C4-2B (cell line): ENCODE measurements at regions not wholly inside any gene's neighbourhood (a gene's known extent, or its start where the extent isn't known, plus 50 kb on each side); places are given as distances from the start of the nearest gene placed in this dataset.

ENCODE experiments used
- ZFX ChIP-seq: fragments of 450-650 bp; IDR thresholded peaks from 2 replicates; pipeline ENCODE4 v1.6.1; 2017
- TF ChIP-seq, protein P1 (sequence below): fragments of 450-650 bp; conservative IDR thresholded peaks from 2 replicates; pipeline ENCODE4 v1.5.1; 2017; ENCODE audit warnings: mild to moderate bottlenecking

DNA sequence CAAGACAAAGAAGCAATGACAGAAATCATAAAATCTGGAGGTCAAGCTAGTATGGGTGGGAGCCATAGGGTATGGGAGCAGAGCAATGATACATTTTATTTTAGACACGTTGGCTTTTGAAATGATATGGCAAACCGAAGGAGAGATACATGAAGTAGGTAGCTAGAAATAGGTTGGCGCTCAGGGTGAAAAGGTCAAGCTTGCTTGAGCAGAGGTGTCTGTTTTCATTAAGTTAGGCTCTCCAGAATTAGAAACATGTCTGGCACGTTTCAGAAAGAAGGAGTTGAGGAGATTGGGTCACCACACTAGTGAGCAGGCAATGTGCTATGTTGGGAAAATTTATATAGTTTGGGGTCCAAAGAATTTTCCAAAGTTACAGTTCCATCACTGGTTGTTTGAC lies 151.4 kb downstream of the AMY1C start:
- TF ChIP-seq, protein P1, sequence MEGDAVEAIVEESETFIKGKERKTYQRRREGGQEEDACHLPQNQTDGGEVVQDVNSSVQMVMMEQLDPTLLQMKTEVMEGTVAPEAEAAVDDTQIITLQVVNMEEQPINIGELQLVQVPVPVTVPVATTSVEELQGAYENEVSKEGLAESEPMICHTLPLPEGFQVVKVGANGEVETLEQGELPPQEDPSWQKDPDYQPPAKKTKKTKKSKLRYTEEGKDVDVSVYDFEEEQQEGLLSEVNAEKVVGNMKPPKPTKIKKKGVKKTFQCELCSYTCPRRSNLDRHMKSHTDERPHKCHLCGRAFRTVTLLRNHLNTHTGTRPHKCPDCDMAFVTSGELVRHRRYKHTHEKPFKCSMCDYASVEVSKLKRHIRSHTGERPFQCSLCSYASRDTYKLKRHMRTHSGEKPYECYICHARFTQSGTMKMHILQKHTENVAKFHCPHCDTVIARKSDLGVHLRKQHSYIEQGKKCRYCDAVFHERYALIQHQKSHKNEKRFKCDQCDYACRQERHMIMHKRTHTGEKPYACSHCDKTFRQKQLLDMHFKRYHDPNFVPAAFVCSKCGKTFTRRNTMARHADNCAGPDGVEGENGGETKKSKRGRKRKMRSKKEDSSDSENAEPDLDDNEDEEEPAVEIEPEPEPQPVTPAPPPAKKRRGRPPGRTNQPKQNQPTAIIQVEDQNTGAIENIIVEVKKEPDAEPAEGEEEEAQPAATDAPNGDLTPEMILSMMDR = no peak
- TF ChIP-seq ZFX = no peak
